ENCODE measurements at regions not wholly inside any gene's neighbourhood (a gene's known extent, or its start where the extent isn't known, plus 50 kb on each side); places are given as distances from the start of the nearest gene placed in this dataset.

GRCh38 chr5:157987259-157987658, 128.3 kb upstream of the CLINT1 start:
- TF ChIP-seq POLR2A (IDR thresholded peaks at IDR 0.05; ENCODE audit: low read depth, low read length): no peak
- no peak for TF ChIP-seq POLR2AphosphoS5 (IDR thresholded peaks at IDR 0.05; ENCODE audit: low read depth, low read length)
- TF ChIP-seq TAF1 (IDR thresholded peaks at IDR 0.05; ENCODE audit: borderline replicate concordance, low read depth, low read length): no peak

Data from GM12892 (cell line).